RWPE2 (cell line): ENCODE measurements at regions not wholly inside any gene's neighbourhood (a gene's known extent, or its start where the extent isn't known, plus 50 kb on each side); places are given as distances from the start of the nearest gene placed in this dataset.
"Not testable (repeated sequence)": the region's sequence is repeated elsewhere in the genome, so short reads cannot be mapped to it uniquely, and the experiment has no call there.

ENCODE experiments used
- ATAC-seq: fragments of 200-7000 bp; cut with Tn5 transposase; 3 replicates; pipeline ENCODE4 v1.9.1; 2021; ENCODE audit warnings: low read depth
- DNase-seq: peaks from one replicate; pipeline ENCODE4 v3.0.0-alpha.2; 2020; ENCODE audit warnings: low spot score
- H3K27ac ChIP-seq: fragments of 450-650 bp; 2 replicates; pipeline ENCODE4 v1.5.1; 2017; ENCODE audit warnings: mild to moderate bottlenecking; ENCODE audit not compliant: poor library complexity, severe bottlenecking
- H3K27me3 ChIP-seq: fragments of 250-450 bp; sonication (Bioruptor Pico); 2 replicates; pipeline ENCODE4 v1.5.1; 2021; ENCODE audit warnings: mild to moderate bottlenecking, moderate library complexity; ENCODE audit not compliant: insufficient read depth, poor library complexity, severe bottlenecking
- H3K36me3 ChIP-seq: fragments of 250-450 bp; sonication (Bioruptor Pico); 2 replicates; pipeline ENCODE4 v1.5.1; 2020; ENCODE audit warnings: low read depth, mild to moderate bottlenecking, moderate library complexity
- H3K4me1 ChIP-seq: fragments of 250-450 bp; sonication (Bioruptor Pico); 2 replicates; pipeline ENCODE4 v1.5.1; 2021; ENCODE audit warnings: mild to moderate bottlenecking, moderate library complexity; ENCODE audit not compliant: insufficient read depth, poor library complexity, severe bottlenecking
- H3K4me3 ChIP-seq: fragments of 250-450 bp; sonication (Bioruptor Pico); 2 replicates; pipeline ENCODE4 v1.5.1; 2021; ENCODE audit warnings: mild to moderate bottlenecking, moderate library complexity; ENCODE audit not compliant: severe bottlenecking
- H3K9me3 ChIP-seq: fragments of 250-450 bp; sonication (Bioruptor Pico); 2 replicates; pipeline ENCODE4 v1.5.1; 2021; ENCODE audit warnings: mild to moderate bottlenecking, moderate library complexity; ENCODE audit not compliant: severe bottlenecking
- TF ChIP-seq, protein P1 (sequence below): fragments of 450-650 bp; IDR thresholded peaks from one replicate; pipeline ENCODE4 v1.5.1; 2017; ENCODE audit warnings: mild to moderate bottlenecking, moderate library complexity; ENCODE audit not compliant: poor library complexity, severe bottlenecking

DNA sequence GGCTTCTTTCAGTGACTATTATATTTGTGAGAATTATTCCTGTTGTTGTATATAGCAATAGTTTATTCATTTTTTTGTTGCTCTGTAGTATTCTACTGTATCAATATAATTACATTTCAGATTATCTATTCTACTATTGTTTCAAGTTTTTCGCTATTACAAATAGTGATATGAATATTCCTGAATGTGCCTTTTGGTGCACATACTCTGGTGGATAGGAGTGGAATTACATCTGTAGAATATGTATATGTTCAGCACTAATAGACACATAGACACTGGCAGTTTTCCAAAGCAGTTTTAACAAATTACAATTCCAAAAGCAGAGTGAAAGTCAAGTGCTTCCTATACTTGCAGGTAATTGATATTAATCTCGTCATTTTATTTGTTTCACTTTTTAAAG, 696.2 kb upstream of the PRMT6 start:
- Histone ChIP-seq H3K4me3 (no peak overlapping the region), H3K27me3 (no peaks in the 10 kb centered on the region), H3K4me1 (no peaks in the 10 kb centered on the region), H3K27ac (no peak overlapping the region), H3K36me3 (no peaks in the 10 kb centered on the region), H3K9me3 (no peaks in the 10 kb centered on the region)
- DNase-seq, result no peak
- ATAC-seq, result no peak
- TF ChIP-seq, protein P1, sequence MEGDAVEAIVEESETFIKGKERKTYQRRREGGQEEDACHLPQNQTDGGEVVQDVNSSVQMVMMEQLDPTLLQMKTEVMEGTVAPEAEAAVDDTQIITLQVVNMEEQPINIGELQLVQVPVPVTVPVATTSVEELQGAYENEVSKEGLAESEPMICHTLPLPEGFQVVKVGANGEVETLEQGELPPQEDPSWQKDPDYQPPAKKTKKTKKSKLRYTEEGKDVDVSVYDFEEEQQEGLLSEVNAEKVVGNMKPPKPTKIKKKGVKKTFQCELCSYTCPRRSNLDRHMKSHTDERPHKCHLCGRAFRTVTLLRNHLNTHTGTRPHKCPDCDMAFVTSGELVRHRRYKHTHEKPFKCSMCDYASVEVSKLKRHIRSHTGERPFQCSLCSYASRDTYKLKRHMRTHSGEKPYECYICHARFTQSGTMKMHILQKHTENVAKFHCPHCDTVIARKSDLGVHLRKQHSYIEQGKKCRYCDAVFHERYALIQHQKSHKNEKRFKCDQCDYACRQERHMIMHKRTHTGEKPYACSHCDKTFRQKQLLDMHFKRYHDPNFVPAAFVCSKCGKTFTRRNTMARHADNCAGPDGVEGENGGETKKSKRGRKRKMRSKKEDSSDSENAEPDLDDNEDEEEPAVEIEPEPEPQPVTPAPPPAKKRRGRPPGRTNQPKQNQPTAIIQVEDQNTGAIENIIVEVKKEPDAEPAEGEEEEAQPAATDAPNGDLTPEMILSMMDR, result peak; percentile 21

DNA sequence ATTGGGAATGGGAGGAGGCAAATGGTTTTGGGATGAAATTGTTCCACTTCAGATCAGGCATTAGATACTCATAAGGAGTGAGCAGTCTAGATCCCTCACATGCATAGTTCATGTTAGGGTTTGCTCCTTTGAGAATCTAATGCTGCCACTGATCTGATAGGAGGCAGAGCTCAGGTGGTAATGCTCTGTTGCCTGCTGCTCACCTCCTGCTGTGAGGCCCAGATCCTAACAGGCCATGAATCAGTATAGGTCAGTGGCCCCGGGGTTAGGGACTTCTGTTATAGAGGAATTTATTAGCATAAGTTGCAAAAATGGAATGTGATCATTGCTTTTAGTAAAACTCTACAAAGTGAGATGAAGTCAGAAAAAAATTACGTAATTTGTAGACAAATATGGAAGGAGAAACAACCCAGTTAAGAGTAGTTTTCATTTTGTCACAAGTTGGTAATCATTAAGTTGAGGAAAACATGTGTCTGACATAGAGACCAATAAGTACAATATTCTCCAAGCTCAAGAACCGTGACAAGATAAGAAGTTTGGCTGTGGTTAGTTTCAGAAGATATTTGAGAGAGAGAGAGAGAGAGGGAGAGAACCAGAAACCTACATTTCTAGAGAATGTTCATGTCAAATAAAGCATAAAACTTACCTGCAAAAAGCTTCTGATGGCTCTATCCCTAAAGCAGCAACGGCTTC, 689.7 kb upstream of the PRMT6 start:
- Histone ChIP-seq H3K27ac (no peak overlapping the region), H3K27me3 (no peaks in the 10 kb centered on the region), H3K4me1 (no peaks in the 10 kb centered on the region), H3K4me3 (no peak overlapping the region), H3K9me3 (no peaks in the 10 kb centered on the region), H3K36me3 (no peaks in the 10 kb centered on the region)
- TF ChIP-seq, protein P1, result no peak
- DNase-seq, result no peak
- ATAC-seq, result no peak

DNA sequence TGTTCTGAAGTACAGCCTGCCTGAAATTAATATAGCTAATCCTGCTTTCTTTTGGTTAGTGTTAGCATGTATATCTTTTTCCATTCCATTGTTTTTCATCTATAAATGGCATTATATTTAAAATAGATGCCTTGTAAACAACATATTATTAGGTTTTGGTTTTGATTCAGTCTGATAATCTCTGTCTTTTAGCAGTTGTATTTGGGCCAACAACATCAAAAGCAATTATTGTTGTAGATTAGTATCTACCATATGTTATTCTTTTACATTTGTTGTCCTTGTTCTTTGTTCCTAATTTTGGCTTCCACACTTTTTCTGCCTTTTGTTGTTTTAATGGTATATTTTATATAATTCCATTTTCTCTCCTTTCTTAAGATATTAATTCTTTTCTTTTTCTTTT, 678.2 kb upstream of the PRMT6 start:
- H3K4me3 ChIP-seq, result no peak overlapping the region
- TF ChIP-seq, protein P1, result no peak
- no peaks in the 10 kb centered on the region for H3K36me3 ChIP-seq
- H3K9me3 ChIP-seq, result no peaks in the 10 kb centered on the region
- no peak overlapping the region for H3K27ac ChIP-seq
- H3K4me1 ChIP-seq, result no peaks in the 10 kb centered on the region
- ATAC-seq (no peak), DNase-seq (no peak)
- peaks cover 3% of the 10 kb centered on the region for H3K27me3 ChIP-seq

DNA sequence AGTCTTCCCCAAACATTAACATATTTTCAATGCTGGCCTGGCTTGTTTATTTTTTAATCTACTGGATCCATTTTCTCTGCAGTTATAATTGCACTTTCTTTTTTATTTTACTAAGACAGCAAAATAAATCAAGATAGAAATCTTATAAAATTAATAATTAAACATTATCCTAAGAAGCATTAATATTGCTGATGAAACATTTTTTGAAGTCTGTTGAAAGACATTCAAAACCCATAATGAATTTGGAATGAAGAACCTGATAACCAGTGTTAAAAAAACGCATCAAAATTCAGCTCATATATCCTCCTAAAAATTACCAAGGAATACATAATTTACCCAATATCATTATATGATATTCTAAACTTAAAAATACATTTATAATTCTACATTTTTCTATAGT, 675.7 kb upstream of the PRMT6 start:
- no peak overlapping the region for H3K4me3 ChIP-seq
- H3K9me3 ChIP-seq, result no peaks in the 10 kb centered on the region
- no peak for DNase-seq

DNA sequence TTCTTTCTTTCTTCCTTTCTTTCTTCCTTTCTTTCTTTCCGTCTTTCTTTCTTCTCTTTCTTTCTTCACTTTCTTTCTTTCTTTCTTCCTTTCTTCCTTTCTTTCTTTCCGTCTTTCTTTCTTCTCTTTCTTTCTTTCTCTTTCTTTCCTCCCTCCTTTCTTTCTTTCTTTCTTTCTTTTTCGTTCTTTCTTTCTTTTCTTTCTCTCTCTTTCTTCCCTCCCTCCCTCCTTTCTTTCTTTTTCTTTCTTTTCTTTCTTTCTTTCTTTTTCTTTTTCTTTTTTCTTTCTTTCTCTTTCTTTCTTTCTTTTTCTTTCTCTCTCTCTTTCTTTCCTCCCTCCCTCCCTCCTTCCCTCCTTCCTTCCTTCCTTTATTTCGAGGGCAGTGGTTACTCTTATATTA, 667.3 kb upstream of the PRMT6 start:
- H3K27ac ChIP-seq, ATAC-seq, H3K27me3 ChIP-seq, DNase-seq, H3K9me3 ChIP-seq, H3K4me3 ChIP-seq, H3K4me1 ChIP-seq, H3K36me3 ChIP-seq: not testable (repeated sequence)

More for the DNA sequence above, 675.7 kb upstream of the PRMT6 start:
- no peaks in the 10 kb centered on the region for H3K36me3 ChIP-seq
- peaks cover 3% of the 10 kb centered on the region for H3K27me3 ChIP-seq
- no peaks in the 10 kb centered on the region for H3K4me1 ChIP-seq
- TF ChIP-seq, protein P1, result no peak
- ATAC-seq, result no peak
- no peak overlapping the region for H3K27ac ChIP-seq
